ENCODE measurements at regions not wholly inside any gene's neighbourhood (a gene's known extent, or its start where the extent isn't known, plus 50 kb on each side); places are given as distances from the start of the nearest gene placed in this dataset.

DNA sequence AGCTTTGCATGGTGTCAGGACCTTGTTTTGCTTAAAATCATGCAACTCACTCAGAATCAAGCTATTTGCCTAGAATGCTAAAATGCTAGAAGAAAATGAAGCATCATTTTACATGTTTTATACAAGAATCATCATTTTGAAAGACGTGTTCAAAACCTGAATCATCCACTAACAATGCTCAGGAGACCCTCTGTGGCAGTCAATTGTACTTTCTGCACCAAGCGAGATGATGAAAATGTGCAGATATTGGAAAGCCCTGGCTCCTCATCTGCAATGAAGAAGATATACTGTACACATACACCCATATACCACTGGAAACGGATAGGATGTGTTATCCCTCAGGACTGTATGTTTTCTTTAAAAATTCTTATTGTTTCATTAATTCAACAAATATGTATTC is 92.7 kb downstream of the DYRK2 start:
- TF ChIP-seq, protein P1, sequence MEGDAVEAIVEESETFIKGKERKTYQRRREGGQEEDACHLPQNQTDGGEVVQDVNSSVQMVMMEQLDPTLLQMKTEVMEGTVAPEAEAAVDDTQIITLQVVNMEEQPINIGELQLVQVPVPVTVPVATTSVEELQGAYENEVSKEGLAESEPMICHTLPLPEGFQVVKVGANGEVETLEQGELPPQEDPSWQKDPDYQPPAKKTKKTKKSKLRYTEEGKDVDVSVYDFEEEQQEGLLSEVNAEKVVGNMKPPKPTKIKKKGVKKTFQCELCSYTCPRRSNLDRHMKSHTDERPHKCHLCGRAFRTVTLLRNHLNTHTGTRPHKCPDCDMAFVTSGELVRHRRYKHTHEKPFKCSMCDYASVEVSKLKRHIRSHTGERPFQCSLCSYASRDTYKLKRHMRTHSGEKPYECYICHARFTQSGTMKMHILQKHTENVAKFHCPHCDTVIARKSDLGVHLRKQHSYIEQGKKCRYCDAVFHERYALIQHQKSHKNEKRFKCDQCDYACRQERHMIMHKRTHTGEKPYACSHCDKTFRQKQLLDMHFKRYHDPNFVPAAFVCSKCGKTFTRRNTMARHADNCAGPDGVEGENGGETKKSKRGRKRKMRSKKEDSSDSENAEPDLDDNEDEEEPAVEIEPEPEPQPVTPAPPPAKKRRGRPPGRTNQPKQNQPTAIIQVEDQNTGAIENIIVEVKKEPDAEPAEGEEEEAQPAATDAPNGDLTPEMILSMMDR (IDR thresholded peaks at IDR 0.05), result no peak
- TF ChIP-seq MXI1 (IDR thresholded peaks at IDR 0.05; ENCODE audit: low read depth, low read length), result no peak
- no peak for TF ChIP-seq SIN3A (IDR thresholded peaks at IDR 0.05; ENCODE audit: borderline replicate concordance, low read depth, low read length)
- no peak for TF ChIP-seq POLR2AphosphoS5 (IDR thresholded peaks at IDR 0.05; ENCODE audit: low read depth, low read length)
- no peak for TF ChIP-seq MAX (IDR thresholded peaks at IDR 0.05; ENCODE audit: low read depth)
- TF ChIP-seq CHD2 (IDR thresholded peaks at IDR 0.05; ENCODE audit: low read length, partially characterized antibody), result no peak
- TF ChIP-seq YY1 (IDR thresholded peaks at IDR 0.05; ENCODE audit: low read depth), result no peak
- no peak for TF ChIP-seq ELF1 (IDR thresholded peaks at IDR 0.05)
- TF ChIP-seq JUND (IDR thresholded peaks at IDR 0.05), result peak; percentile 23; the same call in 1 of the 2 replicates
- TF ChIP-seq USF2 (IDR thresholded peaks at IDR 0.05; ENCODE audit: borderline replicate concordance, low read depth, low read length), result no peak

Data from SK-N-SH (cell line).